Neural cell (in vitro differentiated cells): ENCODE measurements at regions not wholly inside any gene's neighbourhood (a gene's known extent, or its start where the extent isn't known, plus 50 kb on each side); places are given as distances from the start of the nearest gene placed in this dataset.

ENCODE experiments used
- H2AFZ ChIP-seq: fragments of 200-600, 300-800 bp; sonication (generic), shearing (Covaris generic); 2 replicates; pipeline ENCODE4 v1.6.0; 2014; ENCODE audit warnings: low read depth, mild to moderate bottlenecking, antibody characterized with exemption, low read length, moderate library complexity
- H3F3A ChIP-seq: fragments of 200-600 bp; shearing (Covaris generic); 2 replicates; pipeline ENCODE4 v1.6.1; 2016; ENCODE audit warnings: mild to moderate bottlenecking, moderate library complexity, mixed read lengths, antibody characterized with exemption, low read length; ENCODE audit not compliant: insufficient read depth, poor library complexity, severe bottlenecking
- H3K27ac ChIP-seq: fragments of 200-600, 300-800 bp; sonication (generic), shearing (Covaris generic); 2 replicates; pipeline ENCODE4 v1.5.1; 2014; ENCODE audit warnings: mild to moderate bottlenecking, low read length, moderate library complexity
- H3K27me3 ChIP-seq: fragments of 300-800, 200-600 bp; sonication (generic), shearing (Covaris generic); 2 replicates; pipeline ENCODE4 v1.6.0; 2014; ENCODE audit warnings: mild to moderate bottlenecking, low read depth, low read length, moderate library complexity; ENCODE audit not compliant: insufficient read depth
- H3K36me3 ChIP-seq: fragments of 300-800, 200-600 bp; sonication (generic), shearing (Covaris generic); 2 replicates; pipeline ENCODE4 v1.5.1; 2014; ENCODE audit warnings: mild to moderate bottlenecking, antibody characterized with exemption, low read length, moderate library complexity; ENCODE audit not compliant: insufficient read depth
- H3K4me2 ChIP-seq: fragments of 300-800, 200-600 bp; sonication (generic), shearing (Covaris generic); 2 replicates; pipeline ENCODE4 v1.6.0; 2014; ENCODE audit warnings: mild to moderate bottlenecking, low read length
- H3K4me3 ChIP-seq: fragments of 300-800, 200-600 bp; sonication (generic), shearing (Covaris generic); 2 replicates; pipeline ENCODE4 v1.5.1; 2014; ENCODE audit warnings: mild to moderate bottlenecking, low read length, moderate library complexity
- H3K79me2 ChIP-seq: fragments of 200-600 bp; shearing (Covaris generic); replicated peaks from 2 replicates; pipeline ENCODE4 v1.6.0; 2014; ENCODE audit warnings: mild to moderate bottlenecking, low read length, moderate library complexity; ENCODE audit not compliant: insufficient read depth
- H3K9ac ChIP-seq: fragments of 300-800, 200-600 bp; sonication (generic), shearing (Covaris generic); 2 replicates; pipeline ENCODE4 v1.6.1; 2016; ENCODE audit warnings: mild to moderate bottlenecking, low read length, mixed read lengths
- H3K9me2 ChIP-seq: fragments of 200-600 bp; shearing (Covaris generic); 2 replicates; pipeline ENCODE4 v1.6.1; 2016; ENCODE audit warnings: mild to moderate bottlenecking, low read length, mixed read lengths; ENCODE audit not compliant: insufficient read depth
- H3K9me3 ChIP-seq: fragments of 200-600, 300-800 bp; sonication (generic), shearing (Covaris generic); 2 replicates; pipeline ENCODE4 v1.6.1; 2016; ENCODE audit warnings: mild to moderate bottlenecking, mixed run types, low read length, moderate library complexity, mixed read lengths
- H4K20me1 ChIP-seq: fragments of 200-600 bp; shearing (Covaris generic); 2 replicates; pipeline ENCODE4 v1.6.1; 2016; ENCODE audit warnings: mild to moderate bottlenecking, mixed run types; ENCODE audit not compliant: insufficient read depth
- CTCF ChIP-seq: fragments of 450-650 bp; IDR thresholded peaks from 2 replicates; pipeline ENCODE4 v1.5.1; 2014; ENCODE audit warnings: antibody characterized with exemption, mild to moderate bottlenecking, moderate library complexity; ENCODE audit not compliant: poor library complexity, severe bottlenecking
- EP300 ChIP-seq: fragments of 450-650 bp; conservative IDR thresholded peaks from 2 replicates; pipeline ENCODE4 v1.6.1; 2014; ENCODE audit warnings: antibody characterized with exemption, mild to moderate bottlenecking, moderate library complexity; ENCODE audit not compliant: poor library complexity, severe bottlenecking
- EZH2 ChIP-seq: fragments of 200-600, 300-800 bp; shearing (Covaris generic), sonication (generic); IDR thresholded peaks from 2 replicates; pipeline ENCODE4 v1.6.1; 2014; ENCODE audit warnings: antibody characterized with exemption, low read length, borderline replicate concordance, mild to moderate bottlenecking; ENCODE audit not compliant: insufficient read depth, poor library complexity, severe bottlenecking
- MXI1 ChIP-seq: fragments of 450-650 bp; conservative IDR thresholded peaks from 2 replicates; pipeline ENCODE4 v1.6.1; 2014; ENCODE audit warnings: antibody characterized with exemption, mild to moderate bottlenecking; ENCODE audit not compliant: poor library complexity, severe bottlenecking
- POLR2AphosphoS5 ChIP-seq: IDR thresholded peaks from 2 replicates; pipeline ENCODE4 v1.6.1; 2012
- RAD21 ChIP-seq: fragments of 450-650 bp; conservative IDR thresholded peaks from 2 replicates; pipeline ENCODE4 v1.6.1; 2014; ENCODE audit warnings: antibody characterized with exemption, mild to moderate bottlenecking, moderate library complexity
- REST ChIP-seq: IDR thresholded peaks from 2 replicates; pipeline ENCODE4 v1.6.1; 2012; ENCODE audit warnings: borderline replicate concordance
- SMC3 ChIP-seq: fragments of 450-650 bp; conservative IDR thresholded peaks from 2 replicates; pipeline ENCODE4 v1.6.1; 2014; ENCODE audit warnings: antibody characterized with exemption, mild to moderate bottlenecking, moderate library complexity; ENCODE audit not compliant: poor library complexity
- TAF1 ChIP-seq: IDR thresholded peaks from 2 replicates; pipeline ENCODE4 v1.6.1; 2012; ENCODE audit warnings: low read depth

- Histone ChIP-seq H3K9me3 (no peaks in the 10 kb centered on the region), H3K79me2 (no peaks in the 10 kb centered on the region), H4K20me1 (no peaks in the 10 kb centered on the region), H3F3A (no peaks in the 10 kb centered on the region), H3K4me2 (no peak overlapping the region), H3K27ac (no peak overlapping the region), H3K27me3 (no peaks in the 10 kb centered on the region), H3K9ac (no peak overlapping the region), H3K4me3 (no peak overlapping the region), H3K36me3 (no peaks in the 10 kb centered on the region), H2AFZ (no peak overlapping the region), H3K9me2 (no peaks in the 10 kb centered on the region)
- TF ChIP-seq SMC3 (no peak), REST (no peak), CTCF (no peak), POLR2AphosphoS5 (no peak), EP300 (no peak), RAD21 (no peak), EZH2 (no peak), MXI1 (no peak)
Observed at GRCh38 chr3:988785-989184, 104.0 kb upstream of the CNTN6 start.

GRCh38 chr3:992871-993270 lies 100.0 kb upstream of the CNTN6 start:
- Histone ChIP-seq H3K9me3 (no peaks in the 10 kb centered on the region), H3K27ac (no peak overlapping the region), H3K4me3 (no peak overlapping the region), H3K36me3 (no peaks in the 10 kb centered on the region), H3F3A (no peaks in the 10 kb centered on the region), H3K4me2 (no peak overlapping the region), H3K9ac (no peak overlapping the region), H3K9me2 (no peaks in the 10 kb centered on the region), H3K79me2 (no peaks in the 10 kb centered on the region), H2AFZ (no peak overlapping the region), H4K20me1 (no peaks in the 10 kb centered on the region), H3K27me3 (no peaks in the 10 kb centered on the region)
- TF ChIP-seq POLR2AphosphoS5 (no peak), SMC3 (no peak), EP300 (no peak), TAF1 (no peak), CTCF (no peak), RAD21 (no peak), MXI1 (no peak), EZH2 (no peak), REST (no peak)
